ENCODE measurements at regions not wholly inside any gene's neighbourhood (a gene's known extent, or its start where the extent isn't known, plus 50 kb on each side); places are given as distances from the start of the nearest gene placed in this dataset.
"Not testable (repeated sequence)": the region's sequence is repeated elsewhere in the genome, so short reads cannot be mapped to it uniquely, and the experiment has no call there.

DNA sequence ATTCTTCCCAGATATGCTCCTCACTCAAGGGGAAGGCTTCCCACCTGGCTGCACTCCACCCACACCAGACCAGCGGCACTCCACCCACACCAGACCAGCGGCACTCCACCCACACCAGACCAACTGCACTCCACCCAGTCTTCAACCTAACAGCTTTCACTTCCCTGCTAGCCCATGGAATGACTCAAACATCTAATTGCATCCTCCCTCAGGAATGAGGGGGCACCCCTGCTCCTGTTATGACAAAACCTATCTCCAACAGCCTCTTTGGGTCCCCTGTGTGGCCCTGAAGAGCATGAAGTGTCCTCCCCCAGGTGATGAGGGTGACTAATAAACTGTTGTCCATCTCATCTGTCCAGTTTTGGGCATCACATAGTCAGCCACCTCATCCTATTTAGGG lies 556.6 kb upstream of the TUSC1 start:
- intact Hi-C loops (cut with DNase I) = no loop called here
- ATAC-seq = no peak
- DNase-seq (ENCODE audit: missing footprints) = no peak

DNA sequence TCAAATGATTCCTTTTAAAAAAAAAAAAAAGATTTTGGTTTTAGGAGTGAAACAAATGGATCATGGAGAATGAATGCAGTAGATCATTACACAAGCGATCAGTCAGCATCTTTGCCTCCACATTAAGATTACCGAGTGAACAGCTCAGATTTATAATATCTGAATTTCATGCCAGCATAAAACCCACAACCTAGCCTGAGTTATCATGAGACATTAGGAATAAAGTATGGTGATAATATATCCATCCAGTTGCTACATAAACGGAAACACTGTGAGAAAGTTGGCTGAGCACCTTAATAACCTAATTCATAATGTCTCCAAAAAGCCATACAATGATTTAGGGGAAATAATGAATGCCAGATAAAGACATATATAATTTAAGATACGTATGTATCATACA lies 553.1 kb upstream of the TUSC1 start:
- ATAC-seq (no peak), DNase-seq (ENCODE audit: missing footprints) (no peak)
- intact Hi-C loops (cut with DNase I) = no loop called here

GRCh38 chr9:26229324-26230054 lies 551.2 kb upstream of the TUSC1 start:
- DNase-seq (ENCODE audit: missing footprints) (no peak), ATAC-seq (no peak)
- intact Hi-C loops (cut with DNase I) = no loop called here

DNA sequence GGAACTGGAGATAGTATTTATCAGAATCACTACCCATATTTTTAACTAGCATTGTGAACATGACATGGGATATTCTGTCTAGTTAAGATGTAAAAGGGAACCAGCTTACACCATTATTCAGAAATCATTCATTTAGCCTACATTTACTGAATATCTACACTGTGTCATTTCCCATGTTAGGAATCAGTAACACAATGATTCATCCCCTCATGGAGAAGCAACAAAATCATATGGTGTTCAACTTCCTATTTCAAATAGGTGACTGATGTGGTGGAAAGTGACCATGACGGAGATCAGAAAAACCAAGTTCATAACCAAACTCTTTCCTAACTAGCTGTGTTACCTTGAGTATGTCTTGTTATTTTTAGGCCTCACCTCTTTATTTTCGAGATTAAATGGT lies 550.0 kb upstream of the TUSC1 start:
- intact Hi-C loops (cut with DNase I) = no loop called here
- ATAC-seq = no peak
- DNase-seq (ENCODE audit: missing footprints) = no peak

DNA sequence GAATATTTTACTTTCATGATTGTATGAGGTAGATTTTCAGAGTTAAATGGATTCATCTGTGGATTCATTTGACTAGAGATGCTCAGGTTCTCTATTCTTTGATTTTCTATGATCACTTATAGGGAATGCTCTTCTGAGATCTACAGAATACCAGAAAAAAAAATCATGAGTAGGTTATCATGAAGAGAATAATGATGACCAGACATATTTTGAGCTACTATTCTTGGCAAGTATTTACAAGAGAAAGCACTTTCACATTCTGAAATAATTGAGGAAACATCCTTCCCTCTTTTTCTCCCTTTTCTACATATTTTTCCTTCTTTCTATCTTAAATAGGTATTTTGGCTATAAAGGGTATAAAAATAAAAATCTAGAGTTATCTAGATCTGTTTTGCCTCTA lies 543.0 kb upstream of the TUSC1 start:
- no peak for DNase-seq (ENCODE audit: missing footprints)
- ATAC-seq = no peak
- intact Hi-C loops (cut with DNase I) = no loop called here

DNA sequence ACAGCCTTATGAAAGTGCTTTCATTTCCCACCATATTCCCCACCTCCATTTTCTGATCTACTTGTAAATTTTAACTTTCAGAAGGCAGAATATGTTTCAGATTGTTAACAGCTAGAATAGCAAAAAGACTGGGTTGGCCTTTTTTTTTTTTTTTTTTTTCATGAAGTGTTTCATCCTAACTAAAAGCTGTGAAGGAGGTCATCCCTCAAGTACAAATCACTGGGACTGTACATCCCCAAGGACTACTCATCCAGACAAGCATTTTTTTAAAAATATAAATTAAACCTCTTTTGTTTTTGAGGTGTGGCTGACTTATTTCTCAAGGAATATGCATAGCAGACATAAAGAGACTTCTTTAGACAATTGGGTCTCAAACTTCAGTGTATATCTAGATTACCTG lies 542.1 kb upstream of the TUSC1 start:
- DNase-seq (ENCODE audit: missing footprints) = no peak
- intact Hi-C loops (cut with DNase I) = no loop called here
- ATAC-seq = no peak

GRCh38 chr9:26219961-26220360 lies 541.7 kb upstream of the TUSC1 start:
- ATAC-seq (no peak), DNase-seq (ENCODE audit: missing footprints) (no peak)
- intact Hi-C loops (cut with DNase I) = no loop called here

GRCh38 chr9:26216702-26217101 lies 538.5 kb upstream of the TUSC1 start:
- ATAC-seq (no peak), DNase-seq (ENCODE audit: missing footprints) (no peak)
- intact Hi-C loops (cut with DNase I) = no loop called here

GRCh38 chr9:26214713-26215444 lies 536.6 kb upstream of the TUSC1 start:
- ATAC-seq; intact Hi-C loops (cut with DNase I); DNase-seq (ENCODE audit: missing footprints): not testable (repeated sequence)

DNA sequence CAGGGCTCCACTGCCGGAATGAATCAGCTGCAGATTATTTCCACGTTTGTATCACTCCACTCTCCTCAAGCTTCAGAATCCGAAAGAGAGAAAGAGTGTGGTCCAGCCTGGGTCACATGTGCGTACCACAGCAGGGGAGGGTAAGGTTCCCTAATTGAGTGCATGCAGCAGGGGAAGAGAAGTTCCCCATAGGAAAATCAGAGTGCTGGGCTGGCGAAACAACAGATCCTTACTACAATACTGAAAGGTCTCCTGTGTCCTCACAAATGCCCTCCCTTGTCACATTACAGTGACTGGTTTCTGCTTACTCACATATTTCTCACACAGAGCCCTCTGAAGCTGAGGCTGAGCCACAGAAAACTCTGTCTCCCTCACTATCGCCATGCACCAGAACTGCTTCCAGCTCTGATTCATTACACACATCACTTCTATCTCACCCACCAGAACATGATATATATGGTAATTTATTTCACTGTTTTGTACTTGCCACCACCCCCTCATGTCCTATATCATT lies 532.2 kb upstream of the TUSC1 start:
- no peak for DNase-seq (ENCODE audit: missing footprints)
- intact Hi-C loops (cut with DNase I) = no loop called here
- no peak for ATAC-seq

GRCh38 chr9:26205261-26205660 lies 527.0 kb upstream of the TUSC1 start:
- intact Hi-C loops (cut with DNase I) = no loop called here
- DNase-seq (ENCODE audit: missing footprints) (no peak), ATAC-seq (no peak)

GRCh38 chr9:26193237-26193636 lies 515.0 kb upstream of the TUSC1 start:
- no peak for ATAC-seq
- intact Hi-C loops (cut with DNase I) = no loop called here
- no peak for DNase-seq (ENCODE audit: missing footprints)

DNA sequence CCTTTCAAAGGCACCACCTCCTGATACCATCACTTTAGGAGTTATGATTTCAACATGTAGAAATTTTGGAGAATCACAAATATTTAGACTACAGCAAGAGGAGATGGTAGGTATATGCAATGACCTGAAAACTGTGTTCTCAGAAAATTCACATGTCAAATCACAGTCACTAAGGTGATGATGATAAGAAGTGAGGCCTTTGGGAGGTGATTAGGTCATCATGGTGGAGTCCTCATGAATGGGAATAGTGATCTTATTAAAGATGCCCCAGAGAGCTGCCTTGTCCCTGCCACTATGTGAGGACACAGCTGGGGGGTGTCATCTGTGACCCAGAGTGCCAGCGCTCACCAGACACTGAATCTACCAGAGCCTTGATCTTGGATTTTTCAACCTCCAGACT lies 513.5 kb upstream of the TUSC1 start:
- ATAC-seq (no peak), DNase-seq (ENCODE audit: missing footprints) (no peak)
- intact Hi-C loops (cut with DNase I) = no loop called here

DNA sequence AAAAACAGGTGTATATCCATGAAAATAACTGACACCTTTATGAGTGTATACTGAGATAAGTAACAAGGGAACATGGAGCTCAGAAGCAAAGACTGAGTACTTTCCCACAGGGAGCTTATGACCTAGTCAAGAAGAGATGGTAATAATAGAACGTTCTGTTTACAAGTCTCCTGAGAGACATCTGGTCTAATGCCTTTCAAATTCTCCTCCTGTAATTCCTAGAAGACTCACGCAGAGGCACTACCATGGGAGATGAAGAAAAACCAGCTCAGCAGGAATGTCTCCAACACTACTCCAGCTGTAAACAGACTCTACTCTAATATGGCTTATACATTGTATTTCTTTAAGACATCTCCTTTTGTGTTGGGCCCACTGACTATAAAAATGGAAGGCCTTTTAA lies 503.6 kb upstream of the TUSC1 start:
- intact Hi-C loops (cut with DNase I) = no loop called here
- ATAC-seq (no peak), DNase-seq (ENCODE audit: missing footprints) (no peak)

GRCh38 chr9:26176628-26177027 lies 498.4 kb upstream of the TUSC1 start:
- intact Hi-C loops (cut with DNase I) = no loop called here
- no peak for DNase-seq (ENCODE audit: missing footprints)
- no peak for ATAC-seq

- DNase-seq (ENCODE audit: missing footprints) (no peak), ATAC-seq (no peak)
- intact Hi-C loops (cut with DNase I) = no loop called here
Observed at GRCh38 chr9:26175264-26175663, 497.0 kb upstream of the TUSC1 start.

- intact Hi-C loops (cut with DNase I) = no loop called here
- DNase-seq (ENCODE audit: missing footprints) (no peak), ATAC-seq (no peak)
Observed at GRCh38 chr9:26172301-26172700, 494.1 kb upstream of the TUSC1 start.

DNA sequence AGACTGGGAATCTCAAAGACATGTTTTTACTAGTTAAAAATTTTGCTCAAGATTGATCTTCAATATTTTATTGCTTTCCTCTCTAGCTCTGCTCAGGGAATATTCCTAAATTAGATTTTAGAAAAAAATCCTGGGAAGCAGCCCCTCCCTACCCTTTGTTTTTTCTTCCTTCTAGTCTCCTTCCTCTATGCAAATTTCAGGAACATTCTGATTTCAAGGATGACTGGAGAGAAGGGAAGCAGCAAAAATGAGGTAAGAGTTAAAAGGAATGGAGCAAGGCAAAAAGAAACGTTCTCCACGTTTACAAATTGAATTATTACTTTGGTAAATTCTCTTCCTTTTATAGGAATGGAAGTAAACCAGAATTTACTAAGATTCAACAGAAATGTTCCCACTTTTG lies 493.4 kb upstream of the TUSC1 start:
- no peak for ATAC-seq
- intact Hi-C loops (cut with DNase I) = no loop called here
- DNase-seq (ENCODE audit: missing footprints) = no peak

GRCh38 chr9:26170190-26170589 lies 491.9 kb upstream of the TUSC1 start:
- DNase-seq (ENCODE audit: missing footprints) (no peak), ATAC-seq (no peak)
- intact Hi-C loops (cut with DNase I) = no loop called here

- no peak for ATAC-seq
- intact Hi-C loops (cut with DNase I) = no loop called here
- DNase-seq (ENCODE audit: missing footprints) = no peak
Observed at GRCh38 chr9:26169708-26170107, 491.5 kb upstream of the TUSC1 start.

DNA sequence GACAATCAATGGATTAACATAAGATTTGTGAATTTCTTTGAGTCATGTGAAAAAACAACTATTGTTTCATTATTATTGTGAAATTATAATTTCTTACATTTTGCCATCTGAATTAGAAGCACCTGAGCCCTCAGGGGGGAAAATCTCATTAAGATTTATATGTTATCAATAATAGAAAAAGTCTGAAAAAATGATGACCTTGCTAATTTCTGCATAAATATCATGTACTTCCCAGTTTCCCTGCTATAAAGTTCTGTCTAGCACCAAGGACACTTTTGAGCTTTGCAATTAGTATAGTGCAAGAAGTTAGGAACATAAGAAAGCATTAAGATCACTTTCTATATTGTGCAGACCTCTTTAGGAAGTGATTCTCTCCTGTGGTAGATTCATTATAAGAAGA lies 488.3 kb upstream of the TUSC1 start:
- ATAC-seq (no peak), DNase-seq (ENCODE audit: missing footprints) (no peak)
- intact Hi-C loops (cut with DNase I) = no loop called here

All from Right ventricle myocardium inferior (tissue), 1 donor.